Neural cell (in vitro differentiated cells): ENCODE measurements at regions not wholly inside any gene's neighbourhood (a gene's known extent, or its start where the extent isn't known, plus 50 kb on each side); places are given as distances from the start of the nearest gene placed in this dataset.

Experiments used
- POLR2AphosphoS5 ChIP-seq: IDR thresholded peaks from 2 replicates; pipeline ENCODE4 v1.6.1; 2012
- TF ChIP-seq, protein P1 (sequence below): IDR thresholded peaks from 2 replicates; pipeline ENCODE4 v1.6.1; 2012; ENCODE audit warnings: borderline replicate concordance

GRCh38 chr5:40137223-40137622 lies 542.5 kb upstream of the PTGER4 start:
- no peak for TF ChIP-seq POLR2AphosphoS5
- TF ChIP-seq, protein P1, sequence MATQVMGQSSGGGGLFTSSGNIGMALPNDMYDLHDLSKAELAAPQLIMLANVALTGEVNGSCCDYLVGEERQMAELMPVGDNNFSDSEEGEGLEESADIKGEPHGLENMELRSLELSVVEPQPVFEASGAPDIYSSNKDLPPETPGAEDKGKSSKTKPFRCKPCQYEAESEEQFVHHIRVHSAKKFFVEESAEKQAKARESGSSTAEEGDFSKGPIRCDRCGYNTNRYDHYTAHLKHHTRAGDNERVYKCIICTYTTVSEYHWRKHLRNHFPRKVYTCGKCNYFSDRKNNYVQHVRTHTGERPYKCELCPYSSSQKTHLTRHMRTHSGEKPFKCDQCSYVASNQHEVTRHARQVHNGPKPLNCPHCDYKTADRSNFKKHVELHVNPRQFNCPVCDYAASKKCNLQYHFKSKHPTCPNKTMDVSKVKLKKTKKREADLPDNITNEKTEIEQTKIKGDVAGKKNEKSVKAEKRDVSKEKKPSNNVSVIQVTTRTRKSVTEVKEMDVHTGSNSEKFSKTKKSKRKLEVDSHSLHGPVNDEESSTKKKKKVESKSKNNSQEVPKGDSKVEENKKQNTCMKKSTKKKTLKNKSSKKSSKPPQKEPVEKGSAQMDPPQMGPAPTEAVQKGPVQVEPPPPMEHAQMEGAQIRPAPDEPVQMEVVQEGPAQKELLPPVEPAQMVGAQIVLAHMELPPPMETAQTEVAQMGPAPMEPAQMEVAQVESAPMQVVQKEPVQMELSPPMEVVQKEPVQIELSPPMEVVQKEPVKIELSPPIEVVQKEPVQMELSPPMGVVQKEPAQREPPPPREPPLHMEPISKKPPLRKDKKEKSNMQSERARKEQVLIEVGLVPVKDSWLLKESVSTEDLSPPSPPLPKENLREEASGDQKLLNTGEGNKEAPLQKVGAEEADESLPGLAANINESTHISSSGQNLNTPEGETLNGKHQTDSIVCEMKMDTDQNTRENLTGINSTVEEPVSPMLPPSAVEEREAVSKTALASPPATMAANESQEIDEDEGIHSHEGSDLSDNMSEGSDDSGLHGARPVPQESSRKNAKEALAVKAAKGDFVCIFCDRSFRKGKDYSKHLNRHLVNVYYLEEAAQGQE, result no peak
